ENCODE measurements at regions not wholly inside any gene's neighbourhood (a gene's known extent, or its start where the extent isn't known, plus 50 kb on each side); places are given as distances from the start of the nearest gene placed in this dataset.

- TF ChIP-seq POLR2AphosphoS5 (IDR thresholded peaks at IDR 0.05) (no peak), EP300 (IDR thresholded peaks at IDR 0.05) (no peak), POLR2A (IDR thresholded peaks at IDR 0.05; ENCODE audit: low read depth) (no peak), CTCF (IDR thresholded peaks at IDR 0.05) (no peak)
- Histone ChIP-seq H3K27me3 (no peaks in the 10 kb centered on the region), H3K4me1 (no peaks in the 10 kb centered on the region), H3K4me3 (no peak overlapping the region), H3K9me3 (no peaks in the 10 kb centered on the region), H3K27ac (replicated peaks in 1 of 4) (no peak overlapping the region), H3K36me3 (no peaks in the 10 kb centered on the region)
- intact Hi-C loops (cut with DNase I) = no loop called here
- 95% methylated on average over 3 of the region's 3 CpGs for WGBS
- no peak for DNase-seq (ENCODE audit: extremely low spot score)
Measured at GRCh38 chr13:65623148-65623547, 1607.0 kb downstream of the PCDH9 start.

- 96% methylated on average over 3 of the region's 3 CpGs for WGBS
- Histone ChIP-seq H3K27ac (replicated peaks in 1 of 4) (no peak overlapping the region), H3K9me3 (no peaks in the 10 kb centered on the region), H3K27me3 (no peaks in the 10 kb centered on the region), H3K4me3 (no peak overlapping the region), H3K36me3 (no peaks in the 10 kb centered on the region), H3K4me1 (no peaks in the 10 kb centered on the region)
- DNase-seq (ENCODE audit: extremely low spot score) = no peak
- TF ChIP-seq CTCF (IDR thresholded peaks at IDR 0.05) (no peak), POLR2AphosphoS5 (IDR thresholded peaks at IDR 0.05) (no peak), EP300 (IDR thresholded peaks at IDR 0.05) (no peak), POLR2A (IDR thresholded peaks at IDR 0.05; ENCODE audit: low read depth) (no peak)
- intact Hi-C loops (cut with DNase I) = no loop called here
Measured at GRCh38 chr13:65615506-65615905, 1614.6 kb downstream of the PCDH9 start.

- WGBS = 73% methylated on average over 2 of the region's 2 CpGs
- Histone ChIP-seq H3K36me3 (no peaks in the 10 kb centered on the region), H3K9me3 (no peaks in the 10 kb centered on the region), H3K4me1 (no peaks in the 10 kb centered on the region), H3K27ac (replicated peaks in 1 of 4) (no peak overlapping the region), H3K4me3 (no peak overlapping the region), H3K27me3 (no peaks in the 10 kb centered on the region)
- TF ChIP-seq POLR2A (IDR thresholded peaks at IDR 0.05; ENCODE audit: low read depth) (no peak), POLR2AphosphoS5 (IDR thresholded peaks at IDR 0.05) (no peak), CTCF (IDR thresholded peaks at IDR 0.05) (no peak), EP300 (IDR thresholded peaks at IDR 0.05) (no peak)
- DNase-seq (ENCODE audit: extremely low spot score) = no peak
- intact Hi-C loops (cut with DNase I) = no loop called here
Measured at GRCh38 chr13:65613004-65613403, 1617.1 kb downstream of the PCDH9 start.

GRCh38 chr13:65609350-65609749 lies 1620.8 kb downstream of the PCDH9 start:
- Histone ChIP-seq H3K9me3 (no peaks in the 10 kb centered on the region), H3K4me1 (no peaks in the 10 kb centered on the region), H3K27ac (replicated peaks in 1 of 4) (no peak overlapping the region), H3K36me3 (no peaks in the 10 kb centered on the region), H3K4me3 (no peak overlapping the region), H3K27me3 (no peaks in the 10 kb centered on the region)
- 73% methylated on average over 2 of the region's 2 CpGs for WGBS
- TF ChIP-seq POLR2AphosphoS5 (IDR thresholded peaks at IDR 0.05) (no peak), CTCF (IDR thresholded peaks at IDR 0.05) (no peak), POLR2A (IDR thresholded peaks at IDR 0.05; ENCODE audit: low read depth) (no peak), EP300 (IDR thresholded peaks at IDR 0.05) (no peak)
- no peak for DNase-seq (ENCODE audit: extremely low spot score)
- intact Hi-C loops (cut with DNase I) = no loop called here

- Histone ChIP-seq H3K4me3 (no peak overlapping the region), H3K4me1 (no peaks in the 10 kb centered on the region), H3K27me3 (no peaks in the 10 kb centered on the region), H3K27ac (replicated peaks in 1 of 4) (no peak overlapping the region), H3K9me3 (no peaks in the 10 kb centered on the region), H3K36me3 (no peaks in the 10 kb centered on the region)
- TF ChIP-seq POLR2A (IDR thresholded peaks at IDR 0.05; ENCODE audit: low read depth) = no peak
- TF ChIP-seq EP300 (IDR thresholded peaks at IDR 0.05) = no peak
- no peak for TF ChIP-seq CTCF (IDR thresholded peaks at IDR 0.05)
- no peak for TF ChIP-seq POLR2AphosphoS5 (IDR thresholded peaks at IDR 0.05)
- intact Hi-C loops (cut with DNase I) = no loop called here
- WGBS = 87% methylated on average over 2 of the region's 2 CpGs
- DNase-seq (ENCODE audit: extremely low spot score) = no peak
Measured at GRCh38 chr13:65606622-65607021, 1623.5 kb downstream of the PCDH9 start.

Data from esophagus muscularis mucosa (tissue), 4 donors.